HL-60/S4 treated with phorbol 12-myristate 13-acetate at 8.2 ng/mL for 4 days and 3 days (cell line): ENCODE measurements at regions not wholly inside any gene's neighbourhood (a gene's known extent, or its start where the extent isn't known, plus 50 kb on each side); places are given as distances from the start of the nearest gene placed in this dataset.
"Not testable (repeated sequence)": the region's sequence is repeated elsewhere in the genome, so short reads cannot be mapped to it uniquely, and the experiment has no call there.

ENCODE experiments used
- in situ Hi-C: fragments of 300-500 bp; cut with MboI; formaldehyde crosslinking; loops from 2 replicates; pipeline ENCODE4 v1.15.0; 2022; ENCODE audit warnings: low sequenced_read_pairs

GRCh38 chr6:28789553-28790083, 134.2 kb downstream of the TRIM27 start:
- in situ Hi-C loops = no loop called here

DNA sequence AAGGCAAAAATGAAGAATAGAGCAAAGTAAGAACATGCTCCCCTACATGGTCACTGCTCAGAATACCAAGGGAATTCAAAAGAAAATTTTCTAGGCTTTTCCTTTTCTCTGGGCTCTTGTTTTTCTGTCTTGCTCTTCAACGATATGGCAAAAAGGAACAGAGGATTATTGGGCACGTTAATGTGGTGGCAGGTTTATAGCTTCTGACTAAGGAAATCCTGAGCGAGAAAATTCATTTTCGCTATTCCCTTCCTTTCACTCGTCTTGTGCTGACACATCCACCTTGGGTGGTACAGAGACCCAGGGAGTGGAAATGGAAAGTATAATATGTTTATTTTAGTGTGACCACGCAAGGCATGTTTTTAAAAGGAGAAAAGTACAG, 132.8 kb downstream of the TRIM27 start:
- in situ Hi-C loops = no loop called here

GRCh38 chr6:28794175-28795002, 129.4 kb downstream of the TRIM27 start:
- in situ Hi-C loops = no loop called here

DNA sequence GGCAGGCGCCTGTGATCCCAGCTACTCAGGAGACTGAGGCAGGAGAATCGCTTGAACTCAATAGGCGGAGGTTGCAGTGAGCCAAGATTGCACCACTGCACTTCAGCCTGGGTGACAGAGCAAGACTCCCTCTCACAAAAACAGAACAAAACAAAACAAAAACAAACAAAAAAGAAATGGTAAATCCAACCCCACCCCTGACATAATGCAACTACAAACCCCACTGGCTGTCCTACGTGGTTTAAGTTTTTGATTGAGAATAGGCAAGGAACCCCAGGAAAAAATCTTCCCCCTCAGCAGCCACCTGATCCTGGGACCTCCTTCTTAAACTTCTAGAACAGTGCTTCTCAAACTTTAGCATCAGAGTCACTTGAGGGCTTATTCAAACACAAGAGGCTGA, 123.1 kb downstream of the TRIM27 start:
- in situ Hi-C loops = not testable (repeated sequence)

DNA sequence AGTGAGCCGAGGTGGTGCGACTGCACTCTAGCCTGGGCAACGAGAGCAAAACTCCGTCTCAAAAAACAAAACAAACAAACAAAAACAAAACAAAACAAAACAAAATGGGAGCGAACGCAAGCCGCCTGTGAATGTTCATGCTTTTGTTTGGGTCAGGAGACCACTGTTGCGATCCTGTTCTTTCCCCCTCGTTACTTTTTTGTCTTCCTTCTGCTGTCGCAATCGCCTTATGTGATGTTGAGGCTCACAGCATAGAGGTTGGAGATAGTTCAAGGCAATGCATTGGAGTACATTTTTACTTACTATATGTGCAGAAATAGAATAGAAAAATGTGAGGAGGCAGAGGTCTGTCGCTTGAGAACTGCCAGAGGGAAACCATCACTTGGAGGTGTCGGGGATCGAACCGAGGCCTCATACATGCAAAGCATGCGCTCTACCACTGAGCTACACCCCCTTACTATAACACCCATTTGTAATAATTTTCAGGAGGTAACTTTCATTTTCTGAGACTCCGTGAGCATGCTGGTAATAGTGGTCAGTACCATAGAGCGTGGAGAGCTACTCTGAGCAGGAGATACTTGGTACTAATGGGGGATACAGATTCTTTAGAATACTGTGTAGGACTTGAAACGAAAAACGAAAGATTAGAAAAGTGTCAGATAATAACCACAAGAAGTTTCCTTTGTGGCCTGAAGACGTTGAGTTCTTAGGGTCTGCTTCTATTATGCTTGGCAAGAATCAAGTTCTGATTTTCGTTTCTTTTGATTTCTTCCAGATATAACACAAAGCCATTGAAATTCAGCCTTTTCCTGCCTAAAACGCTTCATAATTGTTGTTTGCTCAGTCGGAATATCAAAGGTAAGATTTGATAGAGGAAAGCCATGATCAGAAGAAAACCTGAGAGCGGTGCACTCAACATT, 121.1 kb downstream of the TRIM27 start:
- in situ Hi-C loops = no loop called here

GRCh38 chr6:28803337-28803709, 120.5 kb downstream of the TRIM27 start:
- in situ Hi-C loops = no loop called here

DNA sequence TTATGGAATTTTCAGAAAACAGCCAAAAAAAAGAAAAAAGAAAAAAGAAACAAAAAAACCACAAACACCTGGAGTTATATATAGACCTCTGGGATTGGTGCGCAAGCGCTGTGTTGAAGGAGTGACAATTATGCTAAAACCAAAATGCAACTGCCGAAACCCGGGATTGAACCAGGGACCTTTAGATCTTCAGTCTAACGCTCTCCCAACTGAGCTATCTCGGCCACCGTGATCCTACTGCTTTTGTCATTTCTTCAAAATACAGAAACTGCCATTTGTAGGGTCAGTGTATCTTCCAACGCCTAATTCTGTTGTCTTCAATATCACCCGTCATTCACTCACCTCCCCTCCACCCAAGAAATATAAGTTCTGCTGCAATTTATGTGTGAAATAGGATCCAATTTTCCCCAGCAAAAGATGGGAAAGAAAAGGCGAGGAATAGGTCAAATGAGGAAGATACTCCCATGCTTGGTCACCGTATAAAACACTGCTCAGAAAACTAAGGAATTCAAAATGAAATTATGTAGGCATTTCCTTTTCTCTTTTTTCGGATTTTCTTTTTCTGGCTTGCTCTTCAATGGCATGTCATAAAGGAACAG, 116.0 kb downstream of the TRIM27 start:
- in situ Hi-C loops = no loop called here

DNA sequence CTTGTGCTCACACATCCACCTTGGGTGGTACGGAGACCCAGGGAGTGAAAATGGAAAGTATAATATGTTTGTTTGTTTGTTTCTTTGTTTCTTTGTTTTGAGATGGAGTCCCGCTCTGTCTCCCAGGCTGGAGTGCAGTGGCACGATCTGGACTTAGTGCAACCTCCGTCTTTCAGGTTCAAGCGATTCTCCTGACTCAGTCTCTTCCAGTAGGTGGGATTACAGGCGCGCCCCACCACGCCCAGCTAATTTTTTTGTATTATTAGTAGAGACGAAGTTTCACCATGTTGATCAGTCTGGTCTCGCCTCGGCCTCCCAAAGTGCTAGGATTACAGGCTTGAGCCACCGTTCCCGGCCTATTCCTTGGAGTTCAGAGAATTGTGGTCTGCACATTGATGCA, 115.4 kb downstream of the TRIM27 start:
- in situ Hi-C loops = no loop called here

GRCh38 chr6:28809947-28810658, 113.7 kb downstream of the TRIM27 start:
- in situ Hi-C loops = no loop called here

DNA sequence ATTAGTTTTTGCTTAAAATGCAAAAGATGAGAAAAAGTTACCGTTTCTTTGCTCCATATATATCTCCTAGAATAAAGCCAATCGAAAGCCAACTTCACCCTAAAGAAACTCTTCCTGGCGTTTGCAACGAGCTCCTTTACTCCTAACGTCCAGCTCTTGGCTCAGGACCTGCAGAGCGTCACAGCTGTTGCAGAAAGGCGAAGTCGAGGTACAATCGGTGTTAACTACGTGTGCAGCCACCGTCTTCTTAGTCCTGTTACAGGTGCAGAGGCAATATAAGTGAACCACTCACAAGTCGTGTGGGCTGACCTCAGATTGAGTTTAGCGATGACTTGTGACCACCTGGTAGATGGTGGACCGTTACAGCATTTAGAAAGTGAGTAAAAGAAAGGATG, 113.1 kb downstream of the TRIM27 start:
- in situ Hi-C loops = no loop called here

DNA sequence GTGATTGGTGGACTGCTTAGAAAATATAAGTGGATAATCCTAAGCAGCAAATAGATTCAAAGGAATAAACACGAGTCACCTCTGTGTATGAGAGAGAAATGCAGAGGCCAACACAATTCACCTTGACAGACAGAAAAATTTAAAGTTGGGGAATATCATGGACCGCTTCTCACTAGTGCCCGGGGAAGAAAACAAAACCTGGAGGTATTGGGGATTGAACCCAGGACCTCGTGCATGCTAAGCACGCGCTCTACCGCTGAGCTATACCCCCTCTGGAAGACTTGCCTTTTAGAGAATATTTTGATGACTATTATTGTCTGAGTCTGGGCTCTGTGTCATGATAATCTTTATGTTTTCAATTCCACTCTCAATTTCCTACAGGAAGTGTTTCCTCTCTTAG, 111.9 kb downstream of the TRIM27 start:
- in situ Hi-C loops = no loop called here

DNA sequence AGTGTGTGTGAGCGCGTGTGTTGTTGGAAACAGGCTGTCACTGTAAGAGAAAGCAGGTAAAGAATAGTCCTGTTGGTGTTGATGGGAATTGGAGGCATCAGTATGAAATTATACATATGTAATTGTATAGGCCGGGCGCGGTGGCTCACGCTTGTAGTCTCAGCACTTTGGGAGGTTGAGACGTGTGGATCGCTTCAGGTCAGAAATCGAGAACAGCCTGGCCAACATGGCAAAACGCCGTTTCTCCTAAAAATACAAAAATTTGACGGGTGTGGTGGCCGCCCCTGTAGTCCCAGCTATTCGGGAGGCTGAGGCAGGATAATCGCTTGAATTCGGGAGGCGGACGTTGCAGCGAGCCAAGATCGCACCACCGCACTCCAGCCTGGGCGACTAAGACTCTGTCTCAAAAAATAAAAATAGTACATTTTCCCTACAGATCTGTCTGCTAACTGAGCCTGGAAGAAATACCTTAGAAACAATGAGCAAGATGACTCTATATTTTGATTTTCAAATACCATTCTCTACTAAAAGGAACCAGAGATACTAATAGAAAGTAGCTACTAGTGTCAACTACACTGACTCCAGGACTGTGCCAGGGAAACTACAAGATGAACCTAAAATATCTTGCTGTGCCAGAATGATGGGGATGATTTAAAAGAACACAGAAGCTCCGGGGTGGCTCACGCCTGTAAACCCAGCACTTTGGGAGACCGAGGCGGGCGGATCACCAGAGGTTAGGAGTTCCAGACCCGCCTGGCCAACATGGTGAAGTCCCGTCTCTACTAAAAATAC, 110.8 kb downstream of the TRIM27 start:
- in situ Hi-C loops = no loop called here

GRCh38 chr6:28814032-28814976, 109.5 kb downstream of the TRIM27 start:
- in situ Hi-C loops = no loop called here

DNA sequence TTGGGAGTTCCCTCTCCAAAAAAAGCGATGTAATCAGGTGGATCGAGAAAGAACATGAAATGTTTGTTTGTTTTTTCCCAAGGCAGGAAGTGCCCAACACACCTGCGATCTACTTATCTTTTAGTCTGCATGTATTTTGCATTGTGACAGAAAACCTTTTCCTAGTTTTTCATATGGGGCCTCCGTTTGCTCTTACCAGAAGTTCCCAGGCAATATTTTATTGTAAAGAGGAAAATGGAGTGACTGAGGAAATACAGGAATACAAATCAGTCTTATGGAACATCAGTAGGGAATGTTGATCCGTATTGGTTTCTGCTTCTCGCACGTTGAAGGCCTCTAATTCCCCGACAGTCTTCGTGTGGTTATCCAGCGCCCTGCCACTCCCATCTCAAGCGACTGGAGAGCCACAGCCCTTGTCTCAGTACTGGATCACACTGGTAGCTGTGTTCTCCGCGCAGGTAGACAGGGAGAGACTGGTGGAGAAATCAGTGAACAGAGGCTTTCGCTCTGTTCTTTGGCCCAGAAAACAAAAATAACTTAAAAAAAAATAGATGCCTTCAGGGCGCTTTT, 107.4 kb downstream of the TRIM27 start:
- in situ Hi-C loops = no loop called here

DNA sequence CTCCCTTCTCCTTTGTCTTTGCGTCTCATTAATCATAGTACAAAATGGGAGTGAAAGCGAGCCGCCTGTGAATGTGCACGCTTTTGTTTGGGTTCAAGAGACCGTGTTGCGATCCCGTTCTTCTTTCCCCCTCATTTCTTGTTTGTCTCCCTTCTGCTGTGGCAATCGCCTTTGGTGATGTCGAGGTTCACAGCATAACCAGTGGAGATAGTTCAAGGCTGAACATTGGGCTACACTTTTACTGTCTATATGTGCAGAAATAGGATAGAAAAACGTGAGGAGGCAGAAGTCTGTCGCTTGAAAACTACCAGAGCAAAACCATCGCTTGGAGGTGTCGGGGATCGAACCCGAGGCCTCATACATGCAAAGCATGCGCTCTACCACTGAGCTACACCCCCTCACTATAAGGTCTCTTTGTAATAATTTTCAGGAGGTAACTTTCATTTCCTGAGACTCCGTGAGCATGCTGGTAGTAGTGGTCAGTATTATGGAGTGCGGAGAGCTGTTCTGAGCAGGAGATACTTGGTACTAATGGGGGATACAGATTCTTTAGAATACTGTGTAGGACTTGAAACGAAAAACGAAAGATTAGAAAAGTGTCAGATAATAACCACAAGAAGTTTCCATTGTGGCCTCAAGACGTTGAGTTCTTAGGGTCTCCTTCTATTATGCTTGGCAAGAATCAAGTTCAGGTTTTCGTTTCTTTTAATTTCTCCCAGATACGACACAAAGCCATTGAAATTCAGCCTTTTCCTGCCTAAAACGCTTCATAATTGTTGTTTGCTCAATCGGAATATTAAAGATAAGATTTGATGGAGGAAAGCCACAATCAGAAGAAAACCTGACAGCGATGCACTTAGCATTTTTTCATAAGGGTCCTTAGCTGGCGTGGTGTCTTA, 106.6 kb downstream of the TRIM27 start:
- in situ Hi-C loops = no loop called here

DNA sequence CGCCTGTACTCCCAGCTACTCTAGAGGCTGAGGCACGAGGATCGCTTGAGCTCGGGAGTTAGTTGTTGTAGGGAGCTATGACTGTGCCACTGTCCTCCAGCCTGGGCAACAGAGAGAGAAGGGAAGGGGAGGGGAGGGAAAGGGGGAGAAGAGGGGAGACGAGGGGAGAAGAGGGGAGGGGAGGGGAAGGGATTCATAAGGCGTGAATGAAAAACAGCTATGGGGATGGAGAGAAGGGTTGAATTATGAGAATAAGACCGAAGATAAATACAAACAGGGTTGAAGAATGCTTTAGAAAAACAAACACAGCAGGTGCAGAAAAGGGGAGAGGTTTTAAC, 106.0 kb downstream of the TRIM27 start:
- in situ Hi-C loops = no loop called here
